IMR-90 (cell line): ENCODE measurements at regions not wholly inside any gene's neighbourhood (a gene's known extent, or its start where the extent isn't known, plus 50 kb on each side); places are given as distances from the start of the nearest gene placed in this dataset.

ENCODE experiments used
- ATAC-seq: fragments of 200-7000 bp; cut with Tn5 transposase; 2 replicates; pipeline ENCODE4 v1.9.1; 2020; ENCODE audit warnings: low read depth, mild to moderate bottlenecking, moderate library complexity
- BruUV-seq: library from RNA; stranded (reverse); fragments of 400-500 nt; replicated peaks from 2 replicates; lab custom pipeline; 2021; lab: Mats Ljungman, UMichigan
- CTCF ChIA-PET: fragments of 300-600 bp; formaldehyde crosslinking; extraction: SDS; loops from one replicate; lab custom pipeline; 2021; ENCODE audit warnings: antibody characterized with exemption; lab: Yijun Ruan, JAX
- POLR2A ChIA-PET: fragments of 300-600 bp; sonication (Branson Sonifier 250); formaldehyde crosslinking; loops from one replicate; lab custom pipeline; 2022; ENCODE audit warnings: antibody characterized with exemption; ENCODE audit not compliant: unreplicated experiment; lab: Charles Lee
- DNase-seq: peaks from one replicate; pipeline ENCODE4 v3.0.0; 2013
- H2AFZ ChIP-seq: replicated peaks from 2 replicates; pipeline ENCODE3; 2013; ENCODE audit warnings: low read length, mild to moderate bottlenecking; ENCODE audit not compliant: poor library complexity
- H2AK5ac ChIP-seq: 2 replicates; pipeline ENCODE4 v1.6.1; 2013; ENCODE audit warnings: low read depth, low read length, inconsistent platforms
- H2AK9ac ChIP-seq: replicated peaks from 2 replicates; pipeline ENCODE3; 2013; ENCODE audit warnings: mild to moderate bottlenecking, low read depth, low read length, moderate library complexity; ENCODE audit not compliant: poor library complexity
- H2BK120ac ChIP-seq: 2 replicates; pipeline ENCODE4 v1.6.1; 2013; ENCODE audit warnings: low read depth, low read length, inconsistent platforms
- H2BK15ac ChIP-seq: 3 replicates; pipeline ENCODE4 v1.6.1; 2013; ENCODE audit warnings: low read depth, low read length, inconsistent platforms
- H2BK20ac ChIP-seq: 2 replicates; pipeline ENCODE4 v1.6.1; 2013; ENCODE audit warnings: low read depth, mild to moderate bottlenecking, inconsistent platforms, low read length, moderate library complexity
- H2BK5ac ChIP-seq: 2 replicates; pipeline ENCODE4 v1.6.1; 2013; ENCODE audit warnings: mild to moderate bottlenecking, low read depth, low read length, inconsistent platforms; ENCODE audit not compliant: poor library complexity, severe bottlenecking
- H3K14ac ChIP-seq: replicated peaks from 2 replicates; pipeline ENCODE4 v1.6.1; 2013; ENCODE audit warnings: low read depth, low read length, inconsistent platforms
- H3K18ac ChIP-seq: 2 replicates; pipeline ENCODE4 v1.6.1; 2013; ENCODE audit warnings: low read depth, low read length, control low read depth
- H3K23ac ChIP-seq: 2 replicates; pipeline ENCODE4 v1.6.1; 2013; ENCODE audit warnings: low read depth, low read length, inconsistent platforms
- H3K27ac ChIP-seq: 2 replicates; pipeline ENCODE4 v1.5.1; 2013; ENCODE audit warnings: mild to moderate bottlenecking, control low read depth, low read length; ENCODE audit not compliant: insufficient read depth
- H3K27me3 ChIP-seq: 2 replicates; pipeline ENCODE4 v1.6.1; 2013; ENCODE audit warnings: low read length; ENCODE audit not compliant: control insufficient read depth, insufficient read depth
- H3K36me3 ChIP-seq: 2 replicates; pipeline ENCODE4 v1.6.1; 2013; ENCODE audit warnings: low read length, mixed read lengths; ENCODE audit not compliant: control insufficient read depth, insufficient read depth
- H3K4ac ChIP-seq: 2 replicates; pipeline ENCODE4 v1.6.1; 2013; ENCODE audit warnings: low read depth, low read length, inconsistent platforms
- H3K4me1 ChIP-seq: 2 replicates; pipeline ENCODE4 v1.6.1; 2013; ENCODE audit warnings: low read length, mixed read lengths; ENCODE audit not compliant: control insufficient read depth, insufficient read depth
- H3K4me2 ChIP-seq: 2 replicates; pipeline ENCODE4 v1.6.1; 2013; ENCODE audit warnings: low read depth, mild to moderate bottlenecking, control low read depth, low read length, moderate library complexity
- H3K4me3 ChIP-seq: 2 replicates; pipeline ENCODE4 v1.5.1; 2013; ENCODE audit warnings: low read depth, mild to moderate bottlenecking, control low read depth, low read length, moderate library complexity; ENCODE audit not compliant: insufficient read depth
- H3K56ac ChIP-seq: 2 replicates; pipeline ENCODE4 v1.6.1; 2013; ENCODE audit warnings: low read length, inconsistent platforms; ENCODE audit not compliant: insufficient read depth; ENCODE audit errors: extremely low read depth
- H3K79me1 ChIP-seq, 2 experiments: 2 replicates each; pipeline ENCODE4 v1.6.1; 2013; ENCODE audit warnings: low read length in 2 of 2, inconsistent platforms in 1 of 2, low read depth in 1 of 2
- H3K9ac ChIP-seq: 2 replicates; pipeline ENCODE4 v1.6.1; 2013; ENCODE audit warnings: low read depth, low read length, control low read depth
- H3K9me1 ChIP-seq: 2 replicates; pipeline ENCODE4 v1.6.1; 2013; ENCODE audit warnings: low read length, inconsistent platforms; ENCODE audit not compliant: insufficient read depth
- H3K9me3 ChIP-seq: 2 replicates; pipeline ENCODE4 v1.6.1; 2013; ENCODE audit warnings: low read length; ENCODE audit not compliant: control insufficient read depth, insufficient read depth
- H4K20me1 ChIP-seq: 2 replicates; pipeline ENCODE4 v1.6.1; 2013; ENCODE audit warnings: low read length, inconsistent platforms; ENCODE audit not compliant: insufficient read depth
- H4K5ac ChIP-seq: 2 replicates; pipeline ENCODE4 v1.6.1; 2013; ENCODE audit warnings: mild to moderate bottlenecking, low read depth, low read length, control low read depth
- H4K8ac ChIP-seq, 2 experiments: 2 replicates each; pipeline ENCODE4 v1.6.1; 2013; ENCODE audit warnings: low read depth in 2 of 2, low read length in 2 of 2, control low read depth in 1 of 2, inconsistent platforms in 1 of 2
- H4K91ac ChIP-seq: 2 replicates; pipeline ENCODE4 v1.6.1; 2013; ENCODE audit warnings: low read depth, low read length, inconsistent platforms; ENCODE audit not compliant: insufficient read depth
- MAZ ChIP-seq: IDR thresholded peaks from 2 replicates; pipeline ENCODE4 v1.6.1; 2012; ENCODE audit warnings: low read depth, mild to moderate bottlenecking, low read length, improper control_type of control experiment, moderate library complexity, borderline replicate concordance
- SMC3 ChIP-seq: fragments of 150-350 bp; IDR thresholded peaks from 2 replicates; pipeline ENCODE4 v1.6.1; 2016; ENCODE audit warnings: low read depth, mild to moderate bottlenecking, antibody characterized with exemption, low read length, moderate library complexity
- WGBS, 2 experiments: methylation state at CpG; one replicate each; pipeline versions ENCODE4 v1.1.5 to v1.1.7; 2013; ENCODE audit warnings: missing lambda C conversion rate in 2 of 2; ENCODE audit not compliant: insufficient read length in 1 of 2; ENCODE audit errors: extremely low coverage in 2 of 2; 5-methylcytosine and 5-hydroxymethylcytosine counted together
- dilution Hi-C: fragments of 300-500 bp; cut with HindIII; formaldehyde crosslinking; loops from one replicate; pipeline ENCODE4 v1.14.3; 2018; ENCODE audit warnings: low sequenced_read_pairs; ENCODE audit not compliant: unreplicated experiment
- in situ Hi-C: fragments of 300-500 bp; cut with MboI; formaldehyde crosslinking; loops from 3 replicates; pipeline ENCODE4 v1.14.3; 2019; ENCODE audit warnings: low sequenced_read_pairs, inconsistent platforms, mixed read lengths
- intact Hi-C: fragments of 100-400 bp; cut with micrococcal nuclease; formaldehyde crosslinking; loops from 2 replicates; pipeline ENCODE4 v1.10.0; 2022
- TF ChIP-seq, protein P1 (sequence below): fragments of 150-350 bp; IDR thresholded peaks from 2 replicates; pipeline ENCODE4 v1.6.1; 2017; ENCODE audit warnings: mild to moderate bottlenecking, antibody characterized with exemption, low read length, low read depth

DNA sequence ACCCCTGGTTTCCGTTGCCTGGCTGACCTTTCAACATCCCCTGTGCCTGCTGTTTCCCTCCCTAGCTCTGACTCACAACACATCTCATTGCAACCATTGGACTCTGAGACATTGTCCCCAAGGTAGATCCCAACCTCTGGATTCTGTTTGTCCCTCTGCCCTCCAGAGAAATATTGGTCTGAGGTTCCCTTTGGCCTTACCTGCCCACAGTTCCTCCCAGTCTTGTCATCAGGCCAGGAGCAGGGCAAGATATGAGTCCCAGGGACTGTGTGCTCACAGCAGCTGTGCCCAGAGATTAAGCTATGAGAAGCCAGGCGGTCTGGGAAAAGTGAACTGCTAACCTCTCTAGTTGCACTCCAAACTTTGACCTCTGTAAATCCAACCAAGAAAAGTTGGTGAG lies 168.2 kb upstream of the NR2F2 start:
- H3K9me1 ChIP-seq, result no peaks in the 10 kb centered on the region
- H2BK120ac ChIP-seq, result no peak overlapping the region
- no peak overlapping the region for H3K56ac ChIP-seq
- H4K8ac ChIP-seq, result no peak overlapping the region
- in situ Hi-C loops, result no loop called here
- no peak overlapping the region for H2AK5ac ChIP-seq
- no CpG with 5 or more reads among the region's 2 CpGs for WGBS, 2 experiments
- ATAC-seq (no peak), DNase-seq (no peak)
- no peak overlapping the region for H3K23ac ChIP-seq
- H4K5ac ChIP-seq, result no peak overlapping the region
- H2BK15ac ChIP-seq, result no peak overlapping the region
- H3K9me3 ChIP-seq, result no peaks in the 10 kb centered on the region
- H3K9ac ChIP-seq, result no peak overlapping the region
- no peaks in the 10 kb centered on the region for H3K4me1 ChIP-seq
- no TSS peak for BruUV-seq
- no peak overlapping the region for H3K27ac ChIP-seq
- no peaks in the 10 kb centered on the region for H4K20me1 ChIP-seq
- ChIA-PET CTCF (no interaction called here), POLR2A (no interaction called here)
- intact Hi-C loops, result no loop called here
- no peak overlapping the region for H3K4me3 ChIP-seq
- H4K91ac ChIP-seq, result no peak overlapping the region
- H3K27me3 ChIP-seq, result no peaks in the 10 kb centered on the region
- no peak overlapping the region for H3K14ac ChIP-seq
- H3K36me3 ChIP-seq, result no peaks in the 10 kb centered on the region
- H2AK9ac ChIP-seq, result peak overlapping the region; percentile 15
- no peak overlapping the region for H2BK20ac ChIP-seq
- H3K79me1 ChIP-seq, result no peaks in the 10 kb centered on the region
- no peak overlapping the region for H3K4me2 ChIP-seq
- TF ChIP-seq, protein P1, sequence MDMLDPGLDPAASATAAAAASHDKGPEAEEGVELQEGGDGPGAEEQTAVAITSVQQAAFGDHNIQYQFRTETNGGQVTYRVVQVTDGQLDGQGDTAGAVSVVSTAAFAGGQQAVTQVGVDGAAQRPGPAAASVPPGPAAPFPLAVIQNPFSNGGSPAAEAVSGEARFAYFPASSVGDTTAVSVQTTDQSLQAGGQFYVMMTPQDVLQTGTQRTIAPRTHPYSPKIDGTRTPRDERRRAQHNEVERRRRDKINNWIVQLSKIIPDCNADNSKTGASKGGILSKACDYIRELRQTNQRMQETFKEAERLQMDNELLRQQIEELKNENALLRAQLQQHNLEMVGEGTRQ, result no peak
- TF ChIP-seq SMC3 (no peak), MAZ (no peak)
- H3K18ac ChIP-seq, result no peak overlapping the region
- no peak overlapping the region for H2AFZ ChIP-seq
- dilution Hi-C loops, result no loop called here
- H2BK5ac ChIP-seq, result no peak overlapping the region
- H3K4ac ChIP-seq, result no peak overlapping the region
